ENCODE measurements at regions not wholly inside any gene's neighbourhood (a gene's known extent, or its start where the extent isn't known, plus 50 kb on each side); places are given as distances from the start of the nearest gene placed in this dataset.

DNA sequence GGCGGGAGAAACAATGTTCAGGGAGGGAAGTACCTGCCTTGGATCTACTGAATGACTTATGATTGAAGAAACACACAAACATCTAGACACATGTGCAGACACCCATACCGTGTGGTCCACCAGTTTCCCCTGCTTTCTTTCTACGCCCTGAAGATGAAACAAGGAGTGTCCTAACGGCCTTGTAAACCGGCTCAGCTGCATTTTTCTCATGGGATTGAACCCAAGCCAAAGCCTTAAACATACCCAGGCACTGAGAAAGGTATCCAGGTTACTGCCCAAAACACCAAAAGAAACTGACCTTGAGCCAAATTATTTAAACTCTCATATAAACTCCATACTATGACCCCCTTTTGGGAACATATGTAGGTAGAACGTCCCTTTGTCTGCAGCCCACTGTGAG is 630.0 kb upstream of the RGS18 start:
- DNase-seq (no peak), ATAC-seq (no peak)
- Mint-ChIP-seq H3K27me3 (no peaks in the 10 kb centered on the region), H3K27ac (no peak overlapping the region), H3K9me3 (peaks cover 2 to 36% (median 8%) of the 10 kb centered on the region in 9 donors), H3K36me3 (no peaks in the 10 kb centered on the region), H3K4me3 (no peak overlapping the region), H3K4me1 (no peaks in the 10 kb centered on the region)
- POLR2A ChIA-PET, result no interaction called here

DNA sequence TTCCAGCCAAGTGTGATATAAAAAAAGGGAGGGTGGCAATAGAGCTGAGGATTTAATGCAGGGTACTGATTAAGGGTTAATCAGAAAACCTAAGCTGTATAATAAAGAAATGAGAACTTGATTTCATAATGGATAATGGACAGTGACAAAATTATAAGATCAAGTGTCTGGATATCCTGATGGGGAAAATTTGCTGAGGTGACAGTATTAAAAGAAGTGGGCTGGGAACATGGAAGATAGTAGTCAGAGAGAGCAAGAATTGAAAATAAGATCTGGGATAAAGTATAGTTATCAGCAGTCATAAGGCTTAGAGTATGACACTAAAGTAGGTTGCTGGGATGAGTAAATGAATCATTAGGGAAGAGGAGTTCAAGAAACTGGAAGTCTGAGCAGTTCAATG is 627.3 kb upstream of the RGS18 start:
- H3K27me3 Mint-ChIP-seq, result no peaks in the 10 kb centered on the region
- ATAC-seq (no peak), DNase-seq (no peak)
- H3K9me3 Mint-ChIP-seq, result peaks cover 0 to 37% (median 11%) of the 10 kb centered on the region in 9 donors
- no peaks in the 10 kb centered on the region for H3K36me3 Mint-ChIP-seq
- POLR2A ChIA-PET, result no interaction called here
- no peaks in the 10 kb centered on the region for H3K4me1 Mint-ChIP-seq
- H3K4me3 Mint-ChIP-seq, result no peak overlapping the region
- H3K27ac Mint-ChIP-seq, result no peak overlapping the region

DNA sequence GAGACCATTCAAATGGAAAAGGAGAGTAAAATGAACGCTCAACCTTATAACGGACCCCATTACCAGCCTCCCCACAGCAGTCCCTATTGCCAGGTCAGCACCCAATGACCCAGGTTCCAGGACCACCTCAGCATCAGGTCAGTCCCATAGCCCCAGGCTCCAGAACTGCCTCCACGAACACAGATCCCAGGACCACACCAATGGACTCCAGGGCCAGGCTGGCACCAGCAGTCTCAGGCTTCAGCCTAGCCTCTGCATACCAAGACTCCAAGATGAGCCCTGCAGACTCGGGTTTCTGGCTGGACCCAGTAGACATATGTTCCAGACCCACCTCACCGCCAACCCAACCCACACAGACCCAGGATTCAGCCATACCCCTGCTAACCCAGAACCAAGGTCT is 625.0 kb upstream of the RGS18 start:
- DNase-seq (no peak), ATAC-seq (no peak)
- Mint-ChIP-seq H3K4me1 (no peaks in the 10 kb centered on the region), H3K9me3 (peaks cover 7 to 49% (median 17%) of the 10 kb centered on the region in 9 donors), H3K36me3 (no peaks in the 10 kb centered on the region), H3K27me3 (no peaks in the 10 kb centered on the region), H3K27ac (no peak overlapping the region), H3K4me3 (no peak overlapping the region)
- POLR2A ChIA-PET, result no interaction called here

DNA sequence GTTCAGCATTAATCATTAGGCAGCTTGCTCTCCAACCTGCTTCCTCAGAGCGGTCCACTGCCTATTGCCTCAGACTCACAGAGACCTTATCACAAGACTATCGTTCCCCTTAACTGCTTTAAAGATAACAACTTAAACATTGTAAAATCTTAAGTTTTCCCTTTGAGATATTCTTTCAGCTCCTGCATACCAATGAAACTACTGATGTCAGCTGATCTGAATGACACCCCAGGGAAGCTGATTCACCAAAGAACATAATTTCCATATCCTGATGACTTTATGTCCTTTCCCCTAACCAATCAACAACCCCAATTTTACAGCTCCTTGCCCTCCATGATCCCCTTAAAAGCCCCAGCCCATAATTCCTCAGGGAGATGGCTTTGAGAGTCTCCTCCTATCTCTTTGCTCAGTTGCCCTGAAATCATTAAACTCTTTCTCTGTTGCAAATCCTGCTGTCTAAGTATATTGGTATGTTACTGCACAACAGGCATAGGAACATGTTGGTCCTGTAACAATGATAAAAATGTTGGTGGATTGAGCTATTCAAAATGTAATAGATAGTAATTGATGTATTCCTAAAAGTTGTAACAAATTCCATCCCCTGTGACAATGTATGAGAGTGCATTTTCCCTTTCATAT is 621.4 kb upstream of the RGS18 start:
- no peaks in the 10 kb centered on the region for H3K27me3 Mint-ChIP-seq
- ATAC-seq, result no peak
- H3K27ac Mint-ChIP-seq, result no peak overlapping the region

DNA sequence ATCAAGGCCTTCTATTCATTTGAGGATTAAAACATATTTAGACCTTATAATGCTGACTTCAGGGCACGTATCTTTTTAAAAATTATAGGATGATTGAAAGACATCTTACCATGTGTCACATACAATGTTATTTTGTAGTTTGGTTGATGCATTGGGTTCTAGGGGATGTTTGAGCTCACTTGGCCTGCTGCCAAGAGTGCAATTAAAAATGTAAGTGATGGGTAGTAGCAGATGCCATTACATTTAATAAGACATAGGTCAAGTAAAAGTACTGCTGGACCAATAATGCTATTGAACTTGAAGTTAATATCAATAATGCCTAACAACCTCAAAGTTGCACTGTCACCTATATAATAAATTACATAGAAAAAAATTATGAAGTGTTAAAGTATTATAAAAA is 616.5 kb upstream of the RGS18 start:
- POLR2A ChIA-PET, result no interaction called here

More for the DNA sequence above, 621.4 kb upstream of the RGS18 start:
- Mint-ChIP-seq H3K4me1 (no peaks in the 10 kb centered on the region), H3K9me3 (peaks cover 7 to 31% (median 17%) of the 10 kb centered on the region in 9 donors), H3K36me3 (no peaks in the 10 kb centered on the region), H3K4me3 (no peak overlapping the region)
- POLR2A ChIA-PET, result no interaction called here
- DNase-seq, result no peak

DNA sequence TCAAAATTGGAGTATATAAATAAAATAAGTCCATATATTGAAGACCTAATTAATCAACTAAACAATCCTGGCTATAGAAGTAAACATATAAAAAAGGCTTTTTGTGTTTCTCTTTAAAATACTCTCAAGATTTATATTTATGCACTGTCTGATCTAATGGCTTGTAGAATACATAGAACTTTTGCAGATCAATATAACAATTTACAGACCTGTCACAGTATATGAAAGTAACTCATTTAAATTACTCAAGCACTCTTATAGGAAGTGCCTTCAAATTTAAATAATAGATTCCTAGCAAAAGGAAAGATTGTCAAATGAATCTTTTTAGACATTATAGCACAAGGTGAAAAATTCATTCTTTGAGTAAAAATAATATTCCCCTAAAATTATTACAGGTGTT is 615.8 kb upstream of the RGS18 start:
- Mint-ChIP-seq H3K4me3 (no peak overlapping the region), H3K9me3 (peaks cover 0 to 17% (median 6%) of the 10 kb centered on the region in 9 donors), H3K36me3 (no peaks in the 10 kb centered on the region), H3K4me1 (no peaks in the 10 kb centered on the region), H3K27ac (no peak overlapping the region), H3K27me3 (no peaks in the 10 kb centered on the region)
- ATAC-seq (no peak), DNase-seq (no peak)
- POLR2A ChIA-PET, result no interaction called here

More for the DNA sequence above, 616.5 kb upstream of the RGS18 start:
- Mint-ChIP-seq H3K27ac (no peak overlapping the region), H3K9me3 (peaks cover 4 to 23% (median 10%) of the 10 kb centered on the region in 9 donors), H3K27me3 (no peaks in the 10 kb centered on the region), H3K4me3 (no peak overlapping the region), H3K4me1 (no peaks in the 10 kb centered on the region), H3K36me3 (no peaks in the 10 kb centered on the region)
- ATAC-seq, result no peak
- no peak for DNase-seq

DNA sequence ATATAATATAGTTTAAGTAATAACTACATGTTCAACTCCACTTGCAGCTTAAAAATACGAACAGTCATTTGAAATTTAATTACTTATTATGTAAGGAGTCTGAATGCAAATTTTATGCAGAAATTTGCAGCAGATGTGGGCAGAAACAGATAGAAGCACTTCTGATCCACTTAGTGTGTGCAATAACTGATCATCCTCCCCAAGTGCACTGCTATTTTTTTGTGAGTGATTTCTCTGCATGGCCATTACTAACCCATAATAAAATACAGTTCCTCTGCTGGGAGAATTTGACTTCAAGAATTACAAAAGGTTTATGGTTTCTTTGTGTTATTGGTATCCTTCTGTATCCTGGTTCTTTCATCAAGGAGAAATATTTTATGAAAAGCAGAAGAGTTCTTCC is 611.5 kb upstream of the RGS18 start:
- no peaks in the 10 kb centered on the region for H3K27me3 Mint-ChIP-seq
- no peak for DNase-seq
- POLR2A ChIA-PET, result no interaction called here
- H3K9me3 Mint-ChIP-seq, result peaks cover 2 to 20% (median 8%) of the 10 kb centered on the region in 9 donors
- H3K36me3 Mint-ChIP-seq, result peaks cover 0 to 6% (median 0%) of the 10 kb centered on the region in 3 donors
- H3K27ac Mint-ChIP-seq, result no peak overlapping the region
- no peaks in the 10 kb centered on the region for H3K4me1 Mint-ChIP-seq
- H3K4me3 Mint-ChIP-seq, result no peak overlapping the region
- no peak for ATAC-seq

DNA sequence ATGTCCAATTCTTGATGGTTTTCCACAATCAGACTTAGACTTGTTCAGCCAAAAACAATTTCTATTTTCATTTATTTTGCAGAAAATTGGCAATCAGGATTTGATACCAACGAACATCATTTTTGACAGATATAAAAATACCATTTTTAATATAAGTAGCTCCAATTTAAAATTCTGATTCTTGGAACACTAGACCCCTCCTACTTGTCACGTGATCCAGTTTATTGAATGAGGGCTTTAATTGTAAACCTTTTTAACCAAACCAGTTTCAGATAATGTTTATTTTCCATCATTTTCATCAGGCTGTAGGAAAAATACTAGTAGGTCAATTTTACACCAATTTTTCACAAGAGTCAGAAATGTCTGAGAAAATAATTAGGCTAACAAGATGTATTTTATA is 607.2 kb upstream of the RGS18 start:
- DNase-seq, result no peak
- Mint-ChIP-seq H3K27ac (no peak overlapping the region), H3K36me3 (peaks cover 0 to 6% (median 0%) of the 10 kb centered on the region in 3 donors), H3K4me1 (no peaks in the 10 kb centered on the region), H3K27me3 (no peaks in the 10 kb centered on the region), H3K9me3 (peaks cover 0 to 21% (median 5%) of the 10 kb centered on the region in 9 donors), H3K4me3 (no peak overlapping the region)
- POLR2A ChIA-PET, result no interaction called here
- no peak for ATAC-seq

DNA sequence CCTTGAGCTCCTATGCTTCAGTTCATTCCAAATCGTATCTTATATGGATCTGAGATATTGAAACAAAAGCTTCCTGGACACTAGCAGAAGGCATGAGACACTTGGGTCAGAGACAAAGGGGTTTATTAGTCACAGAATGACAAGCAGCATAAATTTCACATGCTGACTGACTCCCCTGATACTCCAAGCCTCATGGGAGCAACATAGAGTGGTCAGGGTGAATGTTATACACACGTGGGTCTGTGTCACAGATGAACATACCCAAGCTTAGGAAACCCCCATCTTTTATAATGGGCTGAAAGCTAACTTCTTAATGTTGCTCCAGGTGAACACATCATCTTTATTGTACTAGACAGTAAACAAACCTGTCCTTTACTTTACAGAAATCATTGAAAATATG is 599.9 kb upstream of the RGS18 start:
- Mint-ChIP-seq H3K36me3 (no peaks in the 10 kb centered on the region), H3K4me1 (no peaks in the 10 kb centered on the region), H3K9me3 (peaks cover 0 to 12% (median 0%) of the 10 kb centered on the region in 9 donors), H3K27ac (no peak overlapping the region), H3K4me3 (no peak overlapping the region), H3K27me3 (no peaks in the 10 kb centered on the region)
- DNase-seq, result no peak
- ATAC-seq, result no peak
- POLR2A ChIA-PET, result no interaction called here

DNA sequence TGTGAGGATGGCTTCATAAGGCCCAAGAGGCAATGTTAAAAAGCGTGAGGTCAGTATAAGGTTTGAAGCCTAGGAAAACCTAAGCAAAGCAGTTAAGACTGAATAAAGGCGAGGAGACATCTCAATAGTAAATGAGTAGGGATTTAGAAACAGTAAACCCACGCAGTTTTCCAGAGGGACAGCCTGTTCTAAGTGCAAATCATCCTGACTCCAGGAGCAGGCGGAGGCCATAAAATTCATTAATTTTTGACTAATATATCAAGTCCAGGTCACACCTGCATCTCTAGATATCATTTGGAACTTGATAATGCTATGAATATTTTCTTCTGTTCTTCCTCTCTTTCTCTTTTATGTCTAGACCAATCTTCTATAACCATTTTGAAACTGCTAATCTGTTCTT is 597.0 kb upstream of the RGS18 start:
- Mint-ChIP-seq H3K4me1 (no peaks in the 10 kb centered on the region), H3K27me3 (no peaks in the 10 kb centered on the region), H3K27ac (no peak overlapping the region), H3K9me3 (peaks cover 0 to 12% (median 6%) of the 10 kb centered on the region in 9 donors), H3K36me3 (no peaks in the 10 kb centered on the region), H3K4me3 (no peak overlapping the region)
- ATAC-seq (no peak), DNase-seq (no peak)
- POLR2A ChIA-PET, result no interaction called here

GRCh38 chr1:191564275-191564674 is 594.0 kb upstream of the RGS18 start:
- ATAC-seq (no peak), DNase-seq (no peak)
- no peaks in the 10 kb centered on the region for H3K4me1 Mint-ChIP-seq
- H3K27ac Mint-ChIP-seq, result no peak overlapping the region
- no peaks in the 10 kb centered on the region for H3K36me3 Mint-ChIP-seq
- POLR2A ChIA-PET, result no interaction called here
- H3K9me3 Mint-ChIP-seq, result peaks cover 0 to 10% (median 6%) of the 10 kb centered on the region in 9 donors
- H3K27me3 Mint-ChIP-seq, result no peaks in the 10 kb centered on the region
- no peak overlapping the region for H3K4me3 Mint-ChIP-seq

DNA sequence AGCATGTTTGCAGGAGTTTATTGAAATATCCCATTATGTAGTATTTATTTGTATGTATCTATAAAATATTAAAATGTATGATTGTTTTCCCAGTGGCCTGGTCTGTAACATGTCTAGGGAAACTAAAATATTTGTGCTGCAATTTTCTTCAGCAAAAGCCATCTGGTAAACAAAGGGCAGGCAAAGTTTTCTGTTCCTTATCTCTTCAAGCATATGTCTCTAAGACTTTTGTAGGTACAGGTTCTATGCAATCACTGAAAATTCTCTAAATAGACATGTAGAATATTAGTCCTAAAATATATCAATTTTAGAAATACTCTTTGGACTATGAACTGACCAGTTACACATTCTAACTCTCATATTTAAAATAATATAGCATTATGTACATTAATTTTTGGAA is 585.8 kb upstream of the RGS18 start:
- Mint-ChIP-seq H3K36me3 (no peaks in the 10 kb centered on the region), H3K27ac (no peak overlapping the region), H3K4me1 (no peaks in the 10 kb centered on the region), H3K4me3 (no peak overlapping the region), H3K27me3 (no peaks in the 10 kb centered on the region), H3K9me3 (peaks cover 0 to 12% (median 3%) of the 10 kb centered on the region in 9 donors)
- POLR2A ChIA-PET, result no interaction called here
- no peak for DNase-seq
- no peak for ATAC-seq

- DNase-seq, result no peak
- Mint-ChIP-seq H3K9me3 (peaks cover 0 to 17% (median 8%) of the 10 kb centered on the region in 9 donors), H3K36me3 (no peaks in the 10 kb centered on the region), H3K27me3 (no peaks in the 10 kb centered on the region), H3K4me3 (no peak overlapping the region), H3K4me1 (no peaks in the 10 kb centered on the region), H3K27ac (no peak overlapping the region)
- POLR2A ChIA-PET, result no interaction called here
- ATAC-seq, result no peak
These were observed 583.1 kb upstream of the RGS18 start for GRCh38 chr1:191575180-191575579.

DNA sequence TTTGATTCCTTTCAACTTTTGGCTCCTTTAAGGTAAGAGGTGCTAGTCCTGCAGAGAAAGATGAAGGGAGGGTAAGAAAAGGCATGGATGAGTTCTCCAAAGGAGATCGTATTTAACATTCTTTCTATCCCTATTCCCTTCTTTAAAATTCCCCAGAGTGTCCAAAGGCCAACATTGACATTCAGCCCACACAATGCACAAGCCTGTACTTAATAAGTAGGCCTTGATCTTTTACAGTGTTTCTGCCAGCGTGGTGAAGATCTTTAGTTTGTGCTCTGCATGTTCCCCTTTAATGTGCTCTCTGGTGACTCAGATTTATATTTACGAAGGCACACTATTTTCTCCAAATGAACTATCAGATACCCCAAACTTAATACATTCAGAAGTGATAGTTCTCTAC is 582.5 kb upstream of the RGS18 start:
- H3K36me3 Mint-ChIP-seq, result no peaks in the 10 kb centered on the region
- no peak for ATAC-seq
- DNase-seq, result no peak
- POLR2A ChIA-PET, result no interaction called here
- H3K4me3 Mint-ChIP-seq, result no peak overlapping the region
- H3K27me3 Mint-ChIP-seq, result no peaks in the 10 kb centered on the region
- H3K27ac Mint-ChIP-seq, result no peak overlapping the region
- no peaks in the 10 kb centered on the region for H3K4me1 Mint-ChIP-seq
- peaks cover 0 to 17% (median 6%) of the 10 kb centered on the region in 9 donors for H3K9me3 Mint-ChIP-seq
